Spleen (tissue), 11 donors: ENCODE measurements at regions not wholly inside any gene's neighbourhood (a gene's known extent, or its start where the extent isn't known, plus 50 kb on each side); places are given as distances from the start of the nearest gene placed in this dataset.
"Not testable (repeated sequence)": the region's sequence is repeated elsewhere in the genome, so short reads cannot be mapped to it uniquely, and the experiment has no call there.

Experiments
- DNase-seq: peaks from one replicate; pipeline ENCODE4 v3.0.0-alpha.2; 2020
- H3K27ac ChIP-seq, 8 donors: fragments of 200-600 bp; sonication (generic) in 7 of 8; 1 replicate in 4 of 8; 2 replicates in 4 of 8; pipeline versions ENCODE4 v1.5.0 to v1.8.0; 2016 to 2021; ENCODE audit warnings: inconsistent platforms in 4 of 8, mild to moderate bottlenecking in 4 of 8, moderate library complexity in 1 of 8
- H3K27me3 ChIP-seq, 7 donors: fragments of 200-600 bp; sonication (generic) in 6 of 7; replicated peaks in 1 of 7; 1 replicate in 4 of 7; 2 replicates in 3 of 7; pipeline versions ENCODE4 v1.5.0 to v1.8.0; 2016 to 2021; ENCODE audit warnings: inconsistent platforms in 3 of 7, mild to moderate bottlenecking in 1 of 7
- H3K36me3 ChIP-seq, 6 donors: fragments of 200-600 bp; sonication (generic) in 5 of 6; 1 replicate in 4 of 6; 2 replicates in 2 of 6; pipeline versions ENCODE4 v1.5.0 to v1.8.0; 2016 to 2021; ENCODE audit warnings: inconsistent platforms in 2 of 6
- H3K4me1 ChIP-seq, 6 donors: fragments of 200-600 bp; sonication (generic) in 5 of 6; 1 replicate in 3 of 6; 2 replicates in 3 of 6; pipeline versions ENCODE4 v1.5.0 to v1.8.0; 2016 to 2021; ENCODE audit warnings: inconsistent platforms in 3 of 6
- H3K4me3 ChIP-seq, 8 donors: fragments of 200-600 bp; sonication (generic) in 7 of 8; 1 replicate in 4 of 8; 2 replicates in 4 of 8; pipeline versions ENCODE4 v1.5.0 to v1.8.0; 2016 to 2021; ENCODE audit warnings: inconsistent platforms in 4 of 8, mild to moderate bottlenecking in 4 of 8, moderate library complexity in 2 of 8
- H3K9me3 ChIP-seq, 8 donors: fragments of 200-600 bp; sonication (generic) in 7 of 8; 1 replicate in 4 of 8; 2 replicates in 4 of 8; pipeline versions ENCODE4 v1.5.0 to v1.8.0; 2016 to 2021; ENCODE audit warnings: inconsistent platforms in 4 of 8
- CTCF ChIP-seq, 11 experiments: fragments of 200-600 bp in 7 of 11; fragments of 450-650 bp in 4 of 11; sonication (generic) in 4 of 11; IDR thresholded peaks in 8 of 11; conservative IDR thresholded peaks in 3 of 11; 1 replicate in 7 of 11; 2 replicates in 4 of 11; pipeline versions ENCODE4 v1.4.0 to v1.8.0; 2016 to 2021; ENCODE audit warnings: antibody characterized with exemption in 11 of 11, inconsistent platforms in 4 of 11, mild to moderate bottlenecking in 1 of 11
- POLR2A ChIP-seq, 3 donors: fragments of 450-650 bp; IDR thresholded peaks; one replicate each; pipeline ENCODE4 v1.5.1; 2017; ENCODE audit warnings: antibody characterized with exemption in 3 of 3, mild to moderate bottlenecking in 1 of 3
- POLR2AphosphoS5 ChIP-seq, 3 donors: sonication (generic); formaldehyde crosslinking; IDR thresholded peaks; one replicate each; pipeline ENCODE4 v1.5.1; 2017; ENCODE audit warnings: antibody characterized with exemption in 3 of 3
- WGBS, 5 donors: extraction: QIAGEN DNeasy Blood & Tissue Kit in 3 of 5; methylation state at CpG; one replicate each; pipeline versions ENCODE4 v1.1.5 to v1.1.7; 2013 to 2018; 5-methylcytosine and 5-hydroxymethylcytosine counted together
- intact Hi-C: fragments of 100-400 bp; cut with DNase I; formaldehyde crosslinking; loops from one replicate; pipeline ENCODE4 v1.15.0; 2023; ENCODE audit warnings: low total_unique reads
- donor health status: healthy with polysubstance abuse.
- donor health status: DM: no; HTN: no; CAD: no; lungs with moderate emphysema.
- donor health status: DM: no; HTN: no; CAD: no.
- donor health status: Bipolar disorder and iron deficiency.
- donor health status: healthy.
- donor health status: DM: no; HTN: no; CAD: no.
- donor health status: DM: yes; HTN: yes; CAD: no.

- H3K36me3 ChIP-seq: no peaks in the 10 kb centered on the region
- H3K27ac ChIP-seq: no peak overlapping the region
- DNase-seq: no peak
- no peaks in the 10 kb centered on the region for H3K27me3 ChIP-seq
- 90 to 97% (median 96%) methylated on average over 1 of the region's 1 CpG for WGBS, 5 donors
- H3K4me1 ChIP-seq: no peaks in the 10 kb centered on the region
- no peak for TF ChIP-seq POLR2A (IDR thresholded peaks at IDR 0.05)
- peaks cover 0 to 13% (median 0%) of the 10 kb centered on the region in 8 donors for H3K9me3 ChIP-seq
- intact Hi-C loops: no loop called here
- no peak overlapping the region for H3K4me3 ChIP-seq
Observed at GRCh38 chr7:17437586-17437985, 139.1 kb downstream of the AHR start.

- intact Hi-C loops, H3K36me3 ChIP-seq, H3K27me3 ChIP-seq, DNase-seq, H3K4me1 ChIP-seq, H3K4me3 ChIP-seq, H3K27ac ChIP-seq: not testable (repeated sequence)
- H3K9me3 ChIP-seq: peaks cover 0 to 13% (median 0%) of the 10 kb centered on the region in 8 donors
- WGBS, 5 donors: 75 to 83% (median 77%) methylated on average over 3 of the region's 3 CpGs
Observed at GRCh38 chr7:17440025-17440784, 141.8 kb downstream of the AHR start.

GRCh38 chr7:17440831-17441230 lies 142.4 kb downstream of the AHR start:
- Histone ChIP-seq H3K4me1 (peaks cover 0 to 6% (median 0%) of the 10 kb centered on the region in 6 donors), H3K27ac (no peak overlapping the region), H3K27me3 (no peaks in the 10 kb centered on the region), H3K9me3 (peaks cover 0 to 13% (median 0%) of the 10 kb centered on the region in 8 donors), H3K4me3 (no peak overlapping the region), H3K36me3 (no peaks in the 10 kb centered on the region)
- intact Hi-C loops: no loop called here
- no peak for TF ChIP-seq POLR2AphosphoS5 (IDR thresholded peaks at IDR 0.05)
- TF ChIP-seq POLR2A (IDR thresholded peaks at IDR 0.05): no peak
- no peak for TF ChIP-seq CTCF (IDR thresholded peaks at IDR 0.05 in 8 of 11, conservative IDR thresholded peaks at IDR 0.05 in 3 of 11)
- DNase-seq: no peak
- 75 to 84% (median 76%) methylated on average over 5 of the region's 5 CpGs for WGBS, 5 donors

GRCh38 chr7:17441557-17441956 lies 143.1 kb downstream of the AHR start:
- peaks cover 0 to 13% (median 0%) of the 10 kb centered on the region in 8 donors for H3K9me3 ChIP-seq

More at GRCh38 chr7:17441557-17441956, 143.1 kb downstream of the AHR start:
- no peak for TF ChIP-seq CTCF (IDR thresholded peaks at IDR 0.05 in 8 of 11, conservative IDR thresholded peaks at IDR 0.05 in 3 of 11)
- no peak for TF ChIP-seq POLR2A (IDR thresholded peaks at IDR 0.05)
- TF ChIP-seq POLR2AphosphoS5 (IDR thresholded peaks at IDR 0.05): no peak
- Histone ChIP-seq H3K36me3 (no peaks in the 10 kb centered on the region), H3K4me3 (no peak overlapping the region), H3K4me1 (peaks cover 0 to 6% (median 0%) of the 10 kb centered on the region in 6 donors), H3K27ac (no peak overlapping the region), H3K27me3 (no peaks in the 10 kb centered on the region)
- intact Hi-C loops: no loop called here
- no peak for DNase-seq
